SIG-M5 (cell line): ENCODE measurements at regions not wholly inside any gene's neighbourhood (a gene's known extent, or its start where the extent isn't known, plus 50 kb on each side); places are given as distances from the start of the nearest gene placed in this dataset.

ENCODE experiments used
- DNase-seq: peaks from one replicate; lab custom pipeline; 2025; lab: John Stamatoyannopoulos, UW

DNA sequence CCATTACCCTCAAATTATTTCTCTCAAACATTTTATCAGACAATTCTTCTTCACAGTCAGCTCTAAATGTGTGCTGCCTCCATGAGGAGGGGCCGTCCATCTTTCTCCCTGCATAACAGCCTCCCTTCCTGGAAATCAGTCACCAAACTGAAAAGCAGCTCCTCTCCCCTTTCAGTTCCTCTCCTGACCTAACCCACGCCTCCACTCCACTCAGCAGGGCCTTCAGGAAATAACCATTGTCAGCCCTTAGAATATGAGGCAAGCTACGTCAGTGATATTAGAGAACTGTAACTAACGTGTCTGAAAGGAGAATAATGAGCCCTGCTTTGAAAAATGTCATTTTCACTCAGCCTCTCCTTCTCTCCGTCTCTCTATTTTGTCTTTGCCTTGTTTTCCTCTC is 116.2 kb downstream of the OLFM4 start:
- DNase-seq, result no peak

GRCh38 chr13:53150568-53150967 is 122.0 kb downstream of the OLFM4 start:
- no peak for DNase-seq

- no peak for DNase-seq
Observed at GRCh38 chr13:53151336-53152056, 122.9 kb downstream of the OLFM4 start.

DNA sequence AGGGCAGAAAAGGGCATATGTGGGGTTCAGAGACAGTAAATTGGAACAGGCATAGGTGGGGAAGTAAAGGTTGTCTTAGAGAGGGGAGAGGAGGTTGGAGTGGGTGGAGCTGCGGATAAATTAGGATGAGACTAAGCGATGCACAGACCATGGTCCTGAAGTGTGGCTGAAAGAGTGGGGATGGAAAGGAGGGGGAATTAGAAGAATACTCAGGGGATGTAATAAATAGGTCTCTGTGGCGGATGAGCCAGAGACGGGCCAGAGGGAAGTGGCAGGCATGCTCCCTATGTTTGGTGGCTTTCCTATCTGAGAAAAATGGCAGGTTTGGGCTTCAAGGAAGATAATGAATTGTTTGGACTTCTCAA is 123.4 kb downstream of the OLFM4 start:
- DNase-seq, result no peak

DNA sequence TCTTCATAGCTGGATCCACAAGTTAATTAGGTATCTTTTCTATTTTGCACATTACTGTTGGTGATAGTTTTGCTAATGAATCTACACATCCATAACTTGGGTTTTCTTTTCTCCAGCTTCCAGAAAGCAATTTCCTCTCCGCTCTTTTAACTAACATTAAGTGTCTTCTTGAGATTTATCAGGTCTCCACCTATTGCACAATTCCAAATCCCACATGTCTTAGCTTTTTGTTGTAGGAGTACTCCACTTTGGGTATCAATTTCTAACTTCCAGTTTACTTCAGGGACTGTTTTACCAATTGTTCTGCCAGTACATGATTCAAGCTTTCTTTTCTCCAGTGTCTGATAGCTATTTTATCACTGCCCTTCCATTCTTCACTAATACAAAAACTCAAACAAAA is 129.6 kb downstream of the OLFM4 start:
- DNase-seq, result no peak

GRCh38 chr13:53159431-53159830 is 130.8 kb downstream of the OLFM4 start:
- DNase-seq, result no peak

DNA sequence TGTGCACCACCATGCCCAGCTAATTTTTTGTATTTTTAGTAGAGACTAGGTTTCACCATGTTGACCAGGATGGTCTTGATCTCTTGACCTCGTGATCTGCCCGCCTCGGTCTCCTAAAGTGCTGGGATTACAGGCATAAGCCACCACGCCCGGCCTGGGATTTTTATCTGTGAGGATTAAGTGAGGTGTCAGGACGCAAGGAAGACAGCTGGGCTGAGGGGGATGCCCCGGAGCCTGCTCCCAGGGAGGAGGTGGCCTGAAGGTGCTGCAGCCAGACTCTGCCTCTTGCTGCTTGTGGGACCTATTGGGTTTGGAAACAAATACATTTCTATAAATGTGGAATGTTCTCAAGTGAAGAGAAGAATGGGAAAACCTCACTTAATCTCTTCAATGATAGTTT is 131.6 kb downstream of the OLFM4 start:
- DNase-seq, result no peak

DNA sequence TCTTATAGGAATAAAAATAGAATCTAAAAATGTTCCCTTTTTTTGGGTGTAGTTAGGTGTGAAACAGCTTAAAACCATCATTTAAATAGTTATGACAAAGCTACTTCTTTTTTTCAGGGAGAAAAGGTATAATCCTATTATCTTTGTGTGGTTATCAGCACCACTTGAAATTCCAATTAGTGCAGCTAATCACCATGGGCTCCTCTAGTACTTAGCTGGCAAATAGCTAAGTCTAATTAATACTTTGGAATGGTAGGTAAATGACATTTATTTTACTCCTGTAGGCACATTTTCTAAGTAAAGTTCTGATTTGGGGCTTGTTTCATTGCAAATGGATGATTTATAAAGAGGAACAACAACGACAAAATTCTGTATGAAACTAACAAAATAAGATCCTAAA is 132.6 kb downstream of the OLFM4 start:
- no peak for DNase-seq

DNA sequence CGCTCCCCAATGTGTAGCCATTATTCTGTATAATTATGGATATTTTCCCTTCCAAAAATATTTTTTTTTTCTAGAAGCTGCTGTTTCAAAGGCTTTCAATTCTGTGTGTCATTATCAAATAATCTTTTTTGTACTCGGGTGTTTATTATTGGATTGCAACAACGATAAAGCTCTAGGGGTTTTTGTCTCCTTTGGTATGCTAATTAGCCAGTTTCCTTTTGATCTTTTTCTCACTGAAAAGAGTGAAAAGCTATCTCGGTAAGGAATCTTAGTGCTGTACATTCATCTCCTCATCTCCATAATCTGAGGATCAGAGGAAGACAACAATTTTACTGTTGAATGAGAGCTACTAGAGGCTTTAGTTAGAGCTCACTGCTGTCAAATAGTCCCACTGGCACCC is 136.6 kb downstream of the OLFM4 start:
- no peak for DNase-seq

DNA sequence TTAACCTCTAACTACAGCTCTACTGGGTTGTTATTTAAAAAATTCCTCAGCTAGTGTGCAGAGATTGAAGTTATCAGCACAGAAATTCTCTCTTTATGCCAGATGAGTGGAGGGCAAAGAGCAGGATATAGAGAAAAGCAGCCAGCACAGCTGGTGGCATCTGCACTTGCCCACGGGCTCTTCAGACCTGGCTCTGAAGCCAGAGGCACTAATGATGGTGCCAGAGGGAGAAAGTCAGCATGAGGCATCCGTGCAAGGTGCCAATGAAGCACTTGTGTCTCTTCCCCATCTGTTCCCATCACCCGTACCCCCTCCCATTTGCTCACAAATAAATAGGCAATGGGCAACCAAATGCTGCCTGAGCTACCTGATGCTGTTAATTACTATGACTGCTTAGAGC is 138.9 kb downstream of the OLFM4 start:
- DNase-seq, result no peak

DNA sequence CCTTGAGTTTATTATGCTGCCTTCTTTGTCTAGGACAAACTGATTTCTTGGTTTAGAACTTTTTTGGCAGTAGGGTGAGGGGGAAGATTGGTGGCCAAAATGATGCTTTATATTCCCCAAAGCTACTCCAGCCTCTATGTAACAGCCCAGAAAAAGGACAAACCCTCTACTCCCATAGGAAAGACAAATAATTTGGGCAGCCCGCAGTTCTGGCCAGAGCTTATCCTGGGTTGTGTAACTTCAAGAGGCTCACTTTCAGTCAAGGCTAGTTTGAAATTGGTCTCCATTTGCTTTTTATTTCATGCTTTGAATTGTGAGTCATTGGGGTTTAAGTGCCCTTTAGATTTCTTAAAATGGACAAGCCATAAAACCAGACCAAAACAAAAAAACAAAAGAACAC is 142.3 kb downstream of the OLFM4 start:
- DNase-seq, result no peak

DNA sequence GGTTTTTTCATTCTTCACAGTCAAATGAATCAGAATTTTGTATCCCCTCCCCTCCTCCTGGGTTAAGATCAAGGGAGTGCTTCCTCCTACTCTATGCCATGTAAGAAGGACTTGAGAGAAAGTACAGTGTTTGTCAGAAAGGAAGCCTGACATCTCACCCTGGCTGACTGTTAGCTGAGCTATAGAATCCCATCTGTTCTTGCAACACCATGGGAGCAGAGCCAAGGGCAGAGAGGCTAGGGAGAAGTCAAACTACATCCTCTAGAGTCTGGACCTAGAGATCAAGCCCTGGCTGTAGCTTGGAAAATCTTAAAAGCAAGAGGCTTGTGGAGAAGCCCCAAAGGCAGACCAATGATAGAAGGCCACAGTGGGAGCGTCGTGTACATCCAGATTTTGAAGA is 145.9 kb downstream of the OLFM4 start:
- DNase-seq, result no peak

- no peak for DNase-seq
Observed at GRCh38 chr13:53180684-53181083, 152.1 kb downstream of the OLFM4 start.

DNA sequence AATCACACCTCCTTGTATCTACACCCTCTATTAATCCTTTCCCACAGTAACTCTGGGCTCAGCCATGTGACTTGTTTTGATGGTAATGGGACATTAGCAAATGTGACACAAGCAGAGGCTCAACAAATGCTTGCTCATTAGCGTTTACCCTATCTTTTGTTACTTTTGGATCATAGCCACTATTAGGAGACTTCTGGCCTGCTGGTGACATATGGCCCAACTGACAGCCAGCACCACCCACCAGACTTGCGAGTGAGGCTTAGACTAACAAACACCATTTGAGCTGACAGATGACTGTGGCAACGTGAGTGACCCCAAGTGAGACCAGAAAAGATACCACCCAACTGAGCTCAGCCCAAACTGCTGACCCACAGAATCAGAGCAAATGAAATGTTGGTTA is 154.1 kb downstream of the OLFM4 start:
- no peak for DNase-seq

- DNase-seq, result no peak
Observed at GRCh38 chr13:53188120-53188519, 159.5 kb downstream of the OLFM4 start.

GRCh38 chr13:53189162-53189561 is 160.5 kb downstream of the OLFM4 start:
- DNase-seq, result no peak

DNA sequence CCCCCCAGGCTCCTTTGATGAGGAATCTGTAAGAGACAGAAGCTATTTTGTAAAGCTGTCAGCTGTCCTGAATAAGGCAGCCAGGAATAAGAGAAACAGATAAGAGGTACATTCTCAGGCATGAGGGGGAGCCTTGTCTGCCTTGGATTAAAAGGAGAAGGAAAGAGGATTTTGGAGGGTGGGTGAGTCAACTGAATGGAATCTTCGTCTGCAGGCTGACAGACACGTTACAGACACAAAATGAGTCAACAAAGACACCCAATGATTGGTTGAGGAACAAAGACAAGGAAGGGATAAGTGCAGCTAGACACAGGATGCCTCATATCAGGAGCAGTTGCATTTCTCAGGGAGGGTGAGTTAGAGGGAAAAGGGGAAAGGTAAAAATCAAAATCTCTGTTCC is 162.5 kb downstream of the OLFM4 start:
- no peak for DNase-seq

DNA sequence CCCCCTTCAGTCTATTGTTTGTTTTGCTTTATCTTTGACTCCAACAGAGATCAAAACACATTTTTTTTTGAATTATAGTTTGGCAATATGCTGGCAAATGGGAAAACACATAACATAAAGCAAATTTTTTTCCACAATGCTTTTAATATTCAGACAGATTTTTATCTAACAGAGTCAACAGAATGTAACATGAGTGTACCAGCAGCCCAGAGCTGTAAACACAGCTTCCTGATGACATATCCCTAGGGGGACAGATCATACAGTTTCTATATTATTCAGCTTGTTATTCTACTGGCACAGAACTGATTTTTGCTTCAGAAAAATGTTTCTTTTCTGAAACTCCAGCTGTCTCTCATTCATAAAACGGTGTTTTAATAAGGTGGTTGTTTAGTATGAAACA is 168.8 kb downstream of the OLFM4 start:
- DNase-seq, result no peak

DNA sequence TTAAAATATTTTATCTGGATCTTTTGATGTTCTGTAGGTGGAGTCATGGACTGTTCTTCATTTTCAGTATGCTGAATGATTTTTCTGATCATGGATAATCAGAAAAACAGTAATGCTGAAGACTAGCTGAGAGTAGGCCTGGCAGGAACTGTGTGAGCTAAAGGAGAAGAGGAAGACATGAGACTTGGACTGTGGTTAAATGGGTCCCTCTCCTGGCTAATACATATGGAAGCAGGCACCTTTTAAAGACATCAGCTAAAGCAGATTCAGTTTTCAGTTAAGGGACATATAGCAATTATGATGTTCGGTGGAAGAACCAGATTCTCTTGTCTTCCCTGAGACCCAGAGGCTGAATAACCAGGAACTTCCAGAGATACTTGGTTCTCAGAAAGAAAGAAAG is 169.4 kb downstream of the OLFM4 start:
- no peak for DNase-seq

DNA sequence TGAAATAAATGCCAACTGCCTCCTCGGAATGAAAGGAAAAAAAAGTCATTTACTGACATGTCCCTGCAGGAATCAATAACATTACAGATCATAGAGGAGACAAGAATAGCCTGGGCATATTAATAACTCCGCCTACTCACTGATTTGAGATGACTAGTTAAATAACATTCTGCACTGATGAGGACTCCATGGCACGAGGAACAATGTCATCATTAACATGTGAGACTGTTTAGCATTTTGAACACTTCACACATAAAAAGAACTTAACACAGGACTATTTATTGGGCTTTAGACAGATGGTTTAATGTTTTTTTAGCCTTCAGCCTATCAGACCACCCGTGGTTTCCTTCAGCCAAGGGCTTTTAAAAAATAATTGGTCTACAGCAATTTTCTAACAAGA is 170.1 kb downstream of the OLFM4 start:
- no peak for DNase-seq

DNA sequence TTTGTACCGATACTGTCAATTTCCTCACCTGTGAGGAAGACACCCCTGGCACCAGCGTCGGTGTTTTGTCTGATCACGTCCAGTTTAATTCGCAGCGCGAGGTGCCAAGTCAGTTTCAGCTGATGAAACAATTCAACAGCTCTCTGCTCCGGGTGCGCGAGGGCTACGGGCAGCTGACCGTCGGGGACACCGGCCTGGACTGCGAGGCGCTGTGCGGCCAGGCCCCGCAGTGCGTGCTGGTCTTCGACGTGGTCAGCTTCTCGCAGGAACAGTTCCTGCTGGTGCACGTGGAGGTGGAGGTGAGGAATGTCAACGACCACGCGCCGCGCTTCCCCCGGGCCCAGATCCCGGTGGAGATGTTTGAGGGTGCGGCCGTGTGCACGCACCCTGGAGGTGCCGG is 171.5 kb downstream of the OLFM4 start:
- no peak for DNase-seq

- DNase-seq, result no peak
Observed at GRCh38 chr13:53200498-53201453, 172.2 kb downstream of the OLFM4 start.

- DNase-seq, result no peak
Observed at GRCh38 chr13:53201454-53202225, 173.0 kb downstream of the OLFM4 start.
